GM12878 (cell line): ENCODE measurements at regions not wholly inside any gene's neighbourhood (a gene's known extent, or its start where the extent isn't known, plus 50 kb on each side); places are given as distances from the start of the nearest gene placed in this dataset.

Experiments
- CEBPB ChIP-seq, 2 experiments: fragments of 150-350 bp in 1 of 2; IDR thresholded peaks; 2 replicates each; pipeline ENCODE4 v1.6.1; 2012 to 2014; ENCODE audit warnings: low read depth in 2 of 2, low read length in 2 of 2, borderline replicate concordance in 1 of 2, inconsistent platforms in 1 of 2
- JUND ChIP-seq: IDR thresholded peaks from 2 replicates; pipeline ENCODE4 v1.6.1; 2012; ENCODE audit warnings: low read depth, mild to moderate bottlenecking, low read length, improper control_type of control experiment, moderate library complexity
- MYC ChIP-seq: IDR thresholded peaks from 2 replicates; pipeline ENCODE4 v1.6.1; 2011; ENCODE audit warnings: mild to moderate bottlenecking, low read length, moderate library complexity, inconsistent platforms; ENCODE audit not compliant: insufficient read depth, insufficient replicate concordance, insufficient read length, severe bottlenecking
- NRF1 ChIP-seq: conservative IDR thresholded peaks from 2 replicates; pipeline ENCODE4 v1.6.1; 2011; ENCODE audit warnings: mild to moderate bottlenecking, low read depth, low read length, improper control_type of control experiment
- POLR2A ChIP-seq: IDR thresholded peaks from 2 replicates; pipeline ENCODE4 v1.6.1; 2011; ENCODE audit warnings: low read depth, mild to moderate bottlenecking, low read length
- POLR2AphosphoS5 ChIP-seq: IDR thresholded peaks from 2 replicates; pipeline ENCODE4 v1.6.1; 2011; ENCODE audit warnings: mild to moderate bottlenecking, low read length, inconsistent platforms
- SIN3A ChIP-seq: IDR thresholded peaks from 2 replicates; pipeline ENCODE4 v1.6.1; 2012; ENCODE audit warnings: low read depth, low read length, improper control_type of control experiment
- TAF1 ChIP-seq: IDR thresholded peaks from 2 replicates; pipeline ENCODE4 v1.6.1; 2011; ENCODE audit warnings: mild to moderate bottlenecking, low read depth, low read length, borderline replicate concordance
- YY1 ChIP-seq: IDR thresholded peaks from 2 replicates; pipeline ENCODE4 v1.6.1; 2011; ENCODE audit warnings: low read depth, mild to moderate bottlenecking, low read length
- TF ChIP-seq, protein P1 (sequence below): IDR thresholded peaks from 2 replicates; pipeline ENCODE4 v1.6.1; 2011; ENCODE audit warnings: borderline replicate concordance, low read depth, mild to moderate bottlenecking, moderate library complexity, mixed read lengths, low read length; ENCODE audit not compliant: insufficient read depth; ENCODE audit errors: extremely low read length

GRCh38 chr2:155622443-155622842 is 710.1 kb downstream of the NR4A2 start:
- no peak for TF ChIP-seq POLR2AphosphoS5
- no peak for TF ChIP-seq TAF1
- no peak for TF ChIP-seq JUND
- no peak for TF ChIP-seq CEBPB (IDR thresholded peaks at IDR 0.05; ENCODE audit: borderline replicate concordance in 1 of 2, low read depth in 2 of 2, low read length in 2 of 2)
- no peak for TF ChIP-seq POLR2A
- no peak for TF ChIP-seq YY1
- TF ChIP-seq MYC, result no peak
- TF ChIP-seq, protein P1, sequence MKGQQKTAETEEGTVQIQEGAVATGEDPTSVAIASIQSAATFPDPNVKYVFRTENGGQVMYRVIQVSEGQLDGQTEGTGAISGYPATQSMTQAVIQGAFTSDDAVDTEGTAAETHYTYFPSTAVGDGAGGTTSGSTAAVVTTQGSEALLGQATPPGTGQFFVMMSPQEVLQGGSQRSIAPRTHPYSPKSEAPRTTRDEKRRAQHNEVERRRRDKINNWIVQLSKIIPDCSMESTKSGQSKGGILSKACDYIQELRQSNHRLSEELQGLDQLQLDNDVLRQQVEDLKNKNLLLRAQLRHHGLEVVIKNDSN, result no peak
- TF ChIP-seq SIN3A, result no peak
- no peak for TF ChIP-seq NRF1
